MV-4-11 (cell line): ENCODE measurements at regions not wholly inside any gene's neighbourhood (a gene's known extent, or its start where the extent isn't known, plus 50 kb on each side); places are given as distances from the start of the nearest gene placed in this dataset.
"Not testable (repeated sequence)": the region's sequence is repeated elsewhere in the genome, so short reads cannot be mapped to it uniquely, and the experiment has no call there.

Experiments
- DNase-seq: peaks from one replicate; lab custom pipeline; 2025; lab: John Stamatoyannopoulos, UW

DNA sequence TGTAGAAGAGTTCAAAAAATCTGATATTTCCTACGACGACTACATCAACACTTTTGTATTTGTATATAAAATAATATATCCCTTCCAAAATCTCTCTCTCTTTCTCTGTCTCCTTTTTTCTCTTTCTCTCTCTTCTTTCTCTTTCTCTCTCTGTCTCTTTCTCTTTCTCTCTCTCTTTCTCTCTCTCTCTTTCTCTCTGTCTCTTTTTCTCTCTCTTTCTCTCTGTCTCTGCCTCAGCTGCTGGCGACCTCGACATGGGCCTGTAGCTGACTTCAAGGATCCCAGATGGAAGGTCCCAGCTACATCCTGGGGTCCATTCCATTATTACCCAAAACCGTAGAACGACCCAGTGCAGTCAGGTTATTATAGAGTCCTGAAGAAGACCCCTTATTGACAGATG lies 90.0 kb downstream of the CD24 start:
- DNase-seq: no peak

DNA sequence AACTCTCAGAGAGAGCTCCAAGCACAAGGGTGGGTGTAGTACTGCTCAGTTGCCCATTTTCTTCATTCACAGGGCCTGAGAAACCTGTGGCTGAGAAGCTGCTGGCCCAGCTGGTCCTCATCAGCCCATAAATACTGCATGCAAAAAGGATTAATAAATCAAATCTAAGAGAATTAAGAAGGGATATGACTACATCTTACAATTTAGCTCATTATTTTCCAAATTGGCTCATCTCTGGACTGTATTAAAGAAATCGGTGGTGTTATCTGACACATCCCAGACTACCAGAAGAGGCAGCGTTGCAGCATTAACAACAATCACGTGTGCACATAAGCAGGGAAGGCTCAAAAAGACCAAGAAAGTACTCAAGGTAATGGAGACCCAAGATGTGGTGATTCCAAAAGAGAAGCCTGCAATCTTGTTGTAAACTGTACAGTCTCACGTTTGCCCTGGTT lies 90.7 kb downstream of the CD24 start:
- no peak for DNase-seq

DNA sequence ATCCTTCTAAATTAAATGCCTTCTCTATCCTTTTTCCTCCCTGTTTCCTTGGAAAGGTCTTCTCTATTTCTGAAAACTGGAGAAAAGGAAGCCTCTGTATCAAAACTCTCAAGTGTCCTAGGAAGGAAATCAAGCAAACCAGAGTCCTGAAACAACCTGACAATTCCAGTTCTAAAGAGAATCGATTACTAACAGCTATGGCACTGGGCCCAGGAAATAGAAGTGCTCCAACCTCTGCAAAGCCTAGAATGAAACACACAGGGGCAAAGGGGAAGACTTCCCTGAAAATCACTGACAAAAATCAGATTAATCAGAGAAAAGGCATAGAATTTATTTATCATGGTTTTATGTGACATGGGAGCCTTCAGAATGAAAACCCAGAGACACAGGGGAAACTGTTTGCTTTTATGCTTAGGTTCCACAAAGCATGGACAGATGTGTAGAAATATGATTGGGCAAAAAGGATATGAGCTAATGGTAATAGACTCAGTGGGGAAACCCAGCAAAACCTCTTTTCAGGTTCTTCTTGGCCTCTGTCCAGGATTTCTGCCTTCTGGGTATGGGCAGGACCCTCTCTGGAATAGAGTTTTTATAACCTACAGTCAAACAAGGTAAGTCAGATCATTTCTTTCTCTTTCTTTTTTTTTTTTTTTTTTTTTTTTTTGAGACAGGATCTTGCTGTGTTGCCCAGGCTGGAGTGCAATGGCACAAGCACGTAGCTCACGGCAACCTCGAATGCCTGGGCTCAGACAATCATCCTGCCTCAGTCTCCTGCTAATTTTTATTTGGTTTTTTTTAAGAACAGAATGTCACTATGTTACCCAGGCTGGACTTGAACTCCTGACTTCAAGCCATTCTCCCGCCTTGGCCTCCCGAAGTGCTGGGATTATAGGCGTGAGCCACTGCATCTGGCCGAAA lies 91.7 kb downstream of the CD24 start:
- DNase-seq: no peak

DNA sequence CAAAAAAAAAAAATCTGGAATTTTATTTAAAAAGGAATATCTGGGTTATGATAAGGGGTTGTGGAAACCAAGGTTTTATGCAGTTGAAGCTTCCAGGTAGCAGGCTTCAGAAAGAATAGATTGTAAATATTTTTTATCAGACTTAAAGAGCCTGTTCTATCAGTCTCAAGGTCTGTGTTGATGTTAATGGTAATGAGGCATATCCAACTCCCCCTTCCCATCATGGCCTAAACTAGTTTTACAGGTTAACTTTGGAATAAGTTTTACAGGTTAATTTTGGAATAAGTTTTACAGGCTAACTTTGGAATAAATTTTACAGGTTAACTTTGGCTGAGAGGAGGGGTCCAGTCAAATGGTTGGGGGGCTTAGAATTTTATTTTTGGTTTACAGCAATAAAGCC lies 92.4 kb downstream of the CD24 start:
- no peak for DNase-seq

DNA sequence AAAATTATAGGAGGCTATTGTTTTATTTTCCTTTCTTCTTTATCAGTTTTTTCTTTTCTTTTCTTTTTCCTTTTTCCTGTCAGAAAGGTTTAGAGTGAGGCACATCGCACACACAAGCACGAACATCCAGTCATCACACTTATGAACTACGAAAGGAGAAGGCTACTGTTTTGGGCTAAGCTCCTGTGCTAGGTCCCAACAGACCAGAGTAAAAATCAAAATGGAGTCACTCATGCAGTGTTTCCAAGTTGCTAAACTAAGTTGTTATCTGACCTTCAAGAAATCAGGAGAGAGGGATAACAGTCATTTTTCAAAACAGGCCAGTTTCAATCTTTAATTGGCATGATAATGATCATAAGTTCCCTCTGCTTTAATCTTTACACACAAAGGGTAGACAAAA lies 93.6 kb downstream of the CD24 start:
- DNase-seq: no peak

DNA sequence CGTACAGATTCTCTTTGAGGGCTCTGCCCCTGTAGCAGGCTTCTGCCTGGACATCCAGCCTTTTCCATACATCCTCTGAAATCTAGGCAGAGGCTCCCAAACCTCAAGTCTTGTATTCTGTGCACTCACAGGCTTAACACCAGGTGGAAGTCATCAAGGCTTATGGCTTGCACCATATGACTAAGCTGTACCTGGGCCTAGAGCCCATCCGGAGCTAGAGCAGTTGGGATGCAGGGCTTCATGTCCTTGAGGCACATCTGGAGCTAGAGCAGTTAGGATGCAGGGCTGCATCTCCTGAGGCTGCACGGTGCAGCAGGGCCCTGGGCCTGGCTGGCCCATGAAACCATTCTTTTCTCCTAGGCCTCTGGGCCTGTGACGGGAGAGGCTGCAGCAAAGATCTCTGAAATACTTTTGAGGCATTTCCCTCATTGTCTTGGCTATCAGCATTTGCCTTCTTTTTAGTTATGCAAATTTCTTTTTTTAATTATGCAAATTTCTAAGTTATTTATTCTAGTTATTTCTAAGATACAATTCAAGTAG lies 98.7 kb downstream of the CD24 start:
- DNase-seq: no peak

DNA sequence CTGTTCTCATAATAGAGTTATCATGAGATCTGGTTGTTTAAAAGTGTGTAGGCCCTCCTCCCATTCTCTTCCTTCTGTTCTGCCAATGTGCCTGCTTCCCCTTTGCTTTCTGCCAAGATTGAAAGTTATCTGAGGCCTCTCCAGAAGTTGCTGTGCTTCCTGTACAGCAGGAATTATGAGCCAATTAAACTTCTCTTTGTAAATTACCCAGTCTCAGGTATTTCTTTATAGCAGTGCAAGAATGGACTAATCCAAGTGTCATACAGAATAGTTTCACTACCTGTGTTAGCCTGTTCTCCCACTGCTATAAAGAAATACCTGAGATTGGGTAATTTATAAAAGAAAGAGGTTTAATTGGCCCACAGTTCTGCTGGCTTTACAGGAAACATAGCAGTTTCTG lies 100.0 kb downstream of the CD24 start:
- DNase-seq: no peak

DNA sequence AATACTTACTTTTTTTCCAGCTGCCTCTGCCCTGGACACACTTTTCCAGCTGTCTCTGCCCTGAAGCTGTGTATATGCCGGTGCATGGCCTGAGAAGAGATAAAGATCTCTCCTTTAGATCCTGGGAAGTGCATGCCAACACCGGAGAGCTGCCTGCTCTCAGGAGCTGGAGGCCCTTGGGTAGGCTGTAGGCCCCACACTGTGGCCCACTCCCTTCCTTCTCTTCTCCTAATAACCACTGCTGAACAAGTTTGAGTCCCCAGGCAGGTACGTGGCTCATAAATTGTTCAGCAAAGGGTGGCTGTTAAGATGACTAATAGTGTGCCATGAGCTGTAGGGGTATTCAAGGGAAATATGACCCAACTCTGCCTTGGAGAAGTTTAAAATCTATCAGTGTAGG lies 102.5 kb downstream of the CD24 start:
- no peak for DNase-seq

DNA sequence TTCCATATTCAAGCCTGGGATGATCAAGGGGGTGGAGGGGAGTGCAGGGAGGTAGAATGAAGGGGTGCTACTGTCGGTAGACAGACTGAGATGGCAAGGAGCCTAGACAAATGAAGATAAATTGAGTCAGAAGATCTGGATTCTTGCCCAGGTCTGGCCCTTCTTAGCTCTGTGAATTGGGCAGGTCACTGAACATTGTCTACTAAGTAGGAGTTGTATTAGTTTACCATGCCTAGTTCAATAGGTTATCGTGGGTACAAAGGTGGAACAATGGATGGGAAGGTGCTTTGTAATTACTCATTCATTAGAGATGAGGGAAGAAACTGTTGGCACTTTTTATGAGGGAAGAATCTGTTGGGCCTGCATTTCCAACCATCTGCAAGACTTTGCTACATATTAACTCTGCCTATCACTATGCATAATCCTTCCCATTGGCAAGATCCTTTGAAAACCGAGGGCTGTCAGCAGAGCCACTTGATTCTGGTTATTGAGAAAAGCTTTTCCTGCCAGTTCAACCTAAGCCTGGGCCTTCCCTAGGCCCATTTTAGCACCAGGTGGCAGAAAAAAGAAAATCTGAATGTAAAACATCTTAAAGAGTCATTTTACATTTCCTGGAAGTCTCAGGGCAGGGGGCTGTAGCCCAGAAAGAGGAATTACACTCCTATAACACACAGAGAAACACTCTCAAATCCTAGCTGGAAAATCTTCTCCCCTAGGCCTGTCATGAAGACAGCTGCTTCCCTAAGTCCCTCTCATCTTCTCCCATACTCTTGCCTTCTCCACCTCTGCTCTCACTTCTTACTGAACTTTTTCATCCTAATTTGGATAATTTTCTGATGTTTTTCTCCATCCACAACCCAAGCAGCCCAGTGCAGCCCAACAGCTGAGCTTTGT lies 103.5 kb downstream of the CD24 start:
- no peak for DNase-seq

DNA sequence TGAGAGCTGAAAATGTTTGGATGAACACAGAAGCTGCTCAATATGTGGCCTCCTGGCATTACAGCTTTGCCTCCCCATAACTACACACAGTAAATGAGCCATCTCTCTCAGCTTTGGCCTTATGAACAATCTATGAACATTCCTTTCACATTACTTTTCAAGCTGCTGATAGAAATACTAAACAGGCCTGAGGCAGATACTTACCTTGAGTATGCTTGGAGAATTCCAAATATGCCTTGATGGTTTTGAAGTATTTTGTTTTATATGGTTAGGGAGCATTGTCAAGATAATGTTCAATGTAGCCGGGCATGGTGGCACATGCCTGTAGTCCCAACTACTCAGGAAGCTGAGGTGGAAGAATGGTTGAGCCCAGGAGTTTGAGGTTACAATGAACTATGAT lies 104.5 kb downstream of the CD24 start:
- DNase-seq: no peak

DNA sequence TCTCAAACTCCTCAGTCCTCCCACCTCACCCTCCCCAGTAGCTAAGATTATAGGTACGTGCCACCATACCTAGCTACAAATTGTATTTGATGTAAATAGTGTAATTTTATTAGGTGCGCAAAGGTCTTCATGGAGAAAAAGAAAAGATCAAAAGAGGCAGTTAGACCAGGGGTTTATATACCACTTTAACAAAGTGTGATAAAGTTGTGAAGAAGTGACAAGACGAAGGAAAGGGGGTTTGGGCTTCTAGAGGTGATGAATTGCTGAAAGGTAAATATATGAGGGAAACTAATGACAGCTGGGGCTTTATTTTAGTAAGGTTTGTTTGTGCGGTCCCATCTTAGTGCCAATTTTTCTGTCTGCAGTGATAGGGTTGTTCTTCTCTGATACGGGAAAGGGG lies 105.3 kb downstream of the CD24 start:
- no peak for DNase-seq

DNA sequence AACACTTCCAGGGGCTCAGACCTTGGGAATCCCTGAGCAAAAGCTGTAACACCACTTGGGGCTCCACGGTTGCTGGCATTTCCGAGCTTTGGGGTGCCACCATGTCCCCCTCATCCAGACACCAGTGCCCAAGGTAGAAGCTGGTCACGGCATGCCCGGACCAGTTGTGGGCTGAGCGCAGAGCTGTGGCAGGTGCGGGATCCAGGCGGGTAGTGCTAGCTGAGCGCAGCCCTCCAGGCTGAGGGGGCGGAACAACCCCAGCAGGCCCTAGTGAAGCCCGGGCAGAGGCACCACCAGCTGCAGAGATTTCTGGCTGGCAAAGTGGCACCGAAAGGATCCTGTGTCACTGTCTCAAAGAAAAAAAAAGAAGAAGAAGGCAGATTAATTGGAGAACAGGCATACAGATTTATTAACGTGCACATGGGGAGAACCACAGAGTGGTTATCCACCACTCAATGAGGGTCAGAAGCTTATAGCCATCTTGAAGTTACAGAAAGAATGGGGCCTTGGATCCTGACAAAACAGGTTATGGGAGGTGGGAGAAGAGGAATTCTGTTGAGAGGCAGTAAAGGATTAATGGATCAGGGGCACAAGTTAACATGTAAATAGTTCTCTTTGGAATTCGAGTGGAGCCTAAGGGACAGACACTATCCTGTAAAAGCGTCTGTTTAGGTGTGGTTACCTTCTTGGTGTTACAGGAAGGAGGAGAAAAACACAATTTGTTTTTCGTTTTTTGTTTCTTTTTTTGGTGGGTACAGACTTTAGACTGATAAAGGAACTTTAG lies 107.5 kb downstream of the CD24 start:
- no peak for DNase-seq

DNA sequence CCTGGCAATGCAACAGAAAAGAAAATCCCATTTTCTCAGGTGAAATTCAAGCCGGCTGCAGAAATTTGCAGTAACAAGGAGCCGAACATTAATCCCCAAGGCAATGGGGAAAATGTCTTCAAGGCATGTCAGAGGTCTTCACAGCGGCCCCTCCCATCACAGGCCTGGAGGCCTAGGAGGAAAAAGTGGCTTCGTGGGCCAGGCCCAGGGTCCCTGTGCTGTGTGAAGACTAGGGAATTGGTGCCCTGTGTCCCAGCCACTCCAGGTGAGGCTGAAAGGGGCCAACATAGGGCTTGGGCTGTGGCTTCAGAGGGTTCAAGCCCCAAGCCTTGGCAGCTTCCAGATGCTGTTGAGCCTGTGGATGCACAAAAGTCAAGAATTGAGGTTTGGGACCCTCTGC lies 111.7 kb downstream of the CD24 start:
- DNase-seq: no peak

DNA sequence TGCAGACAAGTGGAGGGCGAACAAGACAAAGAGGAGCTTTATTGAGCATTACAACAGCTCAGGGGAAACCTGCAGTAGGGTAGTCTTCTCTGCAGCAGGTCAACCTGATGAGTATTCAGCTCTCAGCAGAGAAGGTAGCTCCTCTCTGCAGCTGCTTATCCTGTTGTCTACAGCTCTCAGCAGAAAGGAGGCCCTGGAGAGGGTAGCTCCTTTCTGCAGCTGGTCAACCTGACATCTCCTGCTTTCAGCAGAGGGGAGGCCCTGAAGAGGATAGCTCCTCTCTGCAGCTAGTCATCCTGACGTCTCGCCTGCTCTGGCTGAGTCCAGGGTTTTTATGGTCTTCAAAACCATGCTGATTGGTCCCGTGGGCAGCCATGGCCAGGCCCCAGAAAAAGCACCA lies 113.6 kb downstream of the CD24 start:
- no peak for DNase-seq

DNA sequence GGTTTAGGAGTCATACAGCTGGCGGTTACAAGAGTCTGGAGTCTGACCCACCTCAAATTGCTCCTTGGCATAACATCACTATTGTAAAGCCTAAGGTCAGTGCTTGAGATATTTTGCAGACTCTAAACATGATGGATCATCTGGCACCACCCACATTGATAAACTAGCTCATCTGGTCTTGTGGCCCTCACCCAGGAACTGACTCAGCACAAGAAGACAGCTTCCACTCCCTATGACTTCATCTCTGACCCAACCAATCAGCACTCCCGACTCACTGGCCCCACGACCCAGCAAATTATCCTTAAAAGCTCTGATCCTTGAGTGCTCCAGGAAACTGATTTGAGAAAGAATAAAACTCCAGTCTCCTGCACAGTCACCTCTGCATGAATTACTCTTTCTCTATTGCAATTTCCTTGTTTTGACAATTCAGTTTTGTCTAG lies 115.9 kb downstream of the CD24 start:
- no peak for DNase-seq

DNA sequence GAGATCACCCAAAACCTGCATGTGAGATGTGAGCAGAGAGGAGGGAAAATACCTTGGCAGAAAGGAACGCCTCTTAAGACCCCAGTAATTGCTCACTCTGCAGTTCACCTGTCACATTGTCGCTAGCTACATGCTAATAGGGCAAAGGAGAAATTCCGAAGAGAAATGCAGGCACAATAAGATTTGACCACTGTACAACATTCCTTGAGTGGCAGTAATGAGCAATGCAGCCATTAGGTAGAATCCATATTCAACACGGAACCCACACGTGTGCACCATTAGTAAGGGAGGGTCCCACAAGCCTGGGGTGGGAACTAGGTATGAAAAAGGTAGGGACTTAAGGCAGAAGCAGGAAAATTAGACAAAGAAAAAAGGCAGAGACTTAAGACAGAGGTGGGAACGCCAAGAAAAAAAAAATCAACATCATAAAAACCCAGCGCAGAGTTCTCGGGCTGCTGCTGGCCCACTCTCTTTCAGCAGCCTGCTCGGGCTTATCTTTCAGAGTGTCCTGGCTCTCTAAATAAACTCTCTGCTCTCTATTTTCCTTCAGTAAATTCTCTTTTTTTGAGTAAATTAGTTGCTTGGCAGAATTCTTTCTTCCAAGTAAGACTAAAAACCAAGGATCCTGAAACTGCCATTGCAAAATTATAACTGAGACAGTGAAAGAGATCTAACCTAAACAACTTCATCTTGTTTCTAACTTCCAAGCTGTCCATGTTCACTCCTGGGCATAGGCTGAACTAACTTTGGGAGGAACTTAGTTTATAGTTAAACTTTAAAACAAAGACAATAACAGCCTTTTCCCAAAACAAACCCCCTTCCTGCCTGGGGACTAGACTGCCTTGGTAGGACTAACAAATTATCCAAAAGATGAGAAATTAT lies 116.5 kb downstream of the CD24 start:
- DNase-seq: no peak

DNA sequence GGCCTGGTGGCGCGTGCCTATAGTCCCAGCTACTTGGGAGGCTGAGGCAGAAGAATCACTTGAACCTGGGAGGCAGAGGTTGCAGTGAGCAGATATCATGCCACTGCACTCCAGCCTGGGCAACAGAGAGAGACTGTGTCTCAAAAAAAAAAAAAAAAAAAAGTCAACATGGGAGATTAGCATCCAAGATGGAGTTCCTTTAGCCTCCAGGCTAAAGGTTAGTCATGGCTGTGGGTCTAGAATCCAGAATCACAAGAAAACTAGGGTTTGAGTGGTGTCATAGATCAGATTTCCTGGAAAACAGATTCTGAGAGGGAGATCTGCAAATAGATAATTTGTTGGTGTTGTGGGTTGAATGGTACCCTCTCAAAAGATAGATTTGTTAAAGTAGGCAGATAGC lies 117.2 kb downstream of the CD24 start:
- DNase-seq: not testable (repeated sequence)

DNA sequence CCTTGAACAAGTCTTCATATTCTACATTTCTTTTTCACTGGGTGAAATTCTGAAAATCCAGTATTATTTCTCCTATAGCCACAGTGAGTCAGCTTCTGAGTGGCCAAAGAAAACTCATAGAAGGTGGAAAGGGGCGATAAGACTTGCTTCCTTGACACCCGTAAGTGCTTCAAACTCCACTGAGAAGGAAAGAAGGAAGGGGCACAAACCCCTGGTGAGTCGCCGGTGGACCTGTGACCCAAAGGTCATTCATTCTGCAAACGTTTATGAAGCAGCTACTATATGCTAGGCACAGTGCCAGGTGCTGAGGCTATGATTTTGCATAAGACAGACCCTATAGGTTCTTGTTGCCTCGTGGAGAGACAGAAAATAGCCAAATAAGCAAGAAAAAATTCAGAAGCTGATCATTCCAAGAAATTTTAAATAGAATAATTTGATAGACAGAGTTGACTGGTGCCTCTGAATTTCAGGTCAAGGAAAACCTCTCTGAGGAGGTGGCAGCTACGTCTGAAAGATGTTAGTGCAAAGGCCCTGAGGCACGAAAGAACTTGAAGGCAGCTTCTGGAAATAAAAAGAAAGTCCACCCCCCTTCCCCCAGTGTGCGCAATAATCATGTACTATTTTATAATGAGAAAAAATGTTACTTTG lies 118.2 kb downstream of the CD24 start:
- DNase-seq: no peak

DNA sequence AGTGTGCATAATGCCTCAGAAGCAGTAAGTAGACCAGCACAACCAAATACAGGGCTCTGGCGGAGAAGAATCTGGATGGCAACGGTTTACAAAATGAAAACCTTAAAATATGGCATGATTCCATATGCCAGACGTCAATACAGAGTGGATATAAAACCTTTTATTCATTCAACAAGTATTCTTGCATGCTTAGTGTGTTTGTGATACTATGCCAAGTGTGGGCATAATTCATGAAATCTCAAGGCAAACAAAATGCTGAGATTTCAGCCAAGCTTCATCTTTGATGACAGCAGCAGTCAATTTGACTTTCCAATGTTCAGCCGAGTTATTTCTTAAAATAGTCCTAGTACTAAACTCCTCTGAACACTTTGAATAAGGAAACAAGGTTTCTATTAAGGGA lies 119.4 kb downstream of the CD24 start:
- no peak for DNase-seq

DNA sequence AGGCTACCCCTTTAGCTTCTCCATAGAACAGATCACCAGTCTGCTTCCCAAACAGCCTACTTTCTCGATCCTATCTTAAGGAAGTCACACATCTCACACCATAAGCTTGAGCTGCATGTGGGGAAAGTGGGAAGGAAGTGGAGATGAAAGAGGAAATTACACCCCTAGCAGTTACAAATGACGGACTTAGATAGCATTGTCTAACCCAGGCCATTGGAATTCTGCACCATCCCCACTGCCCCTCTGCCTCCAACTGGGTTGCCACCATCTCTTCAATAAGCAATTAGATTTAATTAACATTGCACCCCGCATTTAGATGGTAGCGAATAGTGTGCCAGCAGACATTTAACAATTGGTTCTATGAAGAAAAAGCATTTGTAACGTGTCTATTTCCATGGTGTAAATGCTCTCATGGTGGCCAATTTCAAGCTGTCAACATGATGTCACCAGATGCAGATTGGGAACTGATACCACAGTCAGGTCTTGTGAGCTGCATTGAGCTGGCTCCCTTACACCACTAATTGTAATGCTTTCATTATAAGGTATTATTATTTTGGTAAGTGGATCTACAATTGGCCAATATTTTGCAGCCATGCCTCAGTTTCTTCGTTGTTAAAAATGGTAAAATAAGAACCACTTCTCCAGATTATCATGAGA lies 124.7 kb downstream of the CD24 start:
- peak; percentile 57 for DNase-seq
